ENCODE measurements at regions not wholly inside any gene's neighbourhood (a gene's known extent, or its start where the extent isn't known, plus 50 kb on each side); places are given as distances from the start of the nearest gene placed in this dataset.
"Not testable (repeated sequence)": the region's sequence is repeated elsewhere in the genome, so short reads cannot be mapped to it uniquely, and the experiment has no call there.

DNA sequence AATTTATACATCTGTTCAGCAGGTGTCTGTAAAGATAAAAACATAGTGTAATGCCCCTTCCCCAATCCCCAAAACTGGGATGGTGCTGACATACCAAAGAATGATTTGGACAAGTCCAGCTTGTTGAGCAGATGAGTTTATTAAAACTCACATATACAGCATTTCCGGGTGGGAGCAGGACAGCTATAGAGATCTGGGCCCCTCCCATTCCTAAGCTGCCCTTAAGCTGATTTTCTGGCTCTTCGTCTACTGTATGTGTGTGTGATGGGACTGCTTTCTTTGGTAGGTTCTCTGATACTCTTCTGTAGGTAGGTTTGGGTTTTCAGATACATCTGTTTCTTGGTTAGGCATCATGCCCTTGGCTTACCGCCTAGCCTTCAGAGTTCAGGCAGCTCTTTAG, 703.7 kb upstream of the PCDH10 start:
- H3K4me3 ChIP-seq = no peak overlapping the region
- no peaks in the 10 kb centered on the region for H3K27me3 ChIP-seq
- TF ChIP-seq, protein P1, sequence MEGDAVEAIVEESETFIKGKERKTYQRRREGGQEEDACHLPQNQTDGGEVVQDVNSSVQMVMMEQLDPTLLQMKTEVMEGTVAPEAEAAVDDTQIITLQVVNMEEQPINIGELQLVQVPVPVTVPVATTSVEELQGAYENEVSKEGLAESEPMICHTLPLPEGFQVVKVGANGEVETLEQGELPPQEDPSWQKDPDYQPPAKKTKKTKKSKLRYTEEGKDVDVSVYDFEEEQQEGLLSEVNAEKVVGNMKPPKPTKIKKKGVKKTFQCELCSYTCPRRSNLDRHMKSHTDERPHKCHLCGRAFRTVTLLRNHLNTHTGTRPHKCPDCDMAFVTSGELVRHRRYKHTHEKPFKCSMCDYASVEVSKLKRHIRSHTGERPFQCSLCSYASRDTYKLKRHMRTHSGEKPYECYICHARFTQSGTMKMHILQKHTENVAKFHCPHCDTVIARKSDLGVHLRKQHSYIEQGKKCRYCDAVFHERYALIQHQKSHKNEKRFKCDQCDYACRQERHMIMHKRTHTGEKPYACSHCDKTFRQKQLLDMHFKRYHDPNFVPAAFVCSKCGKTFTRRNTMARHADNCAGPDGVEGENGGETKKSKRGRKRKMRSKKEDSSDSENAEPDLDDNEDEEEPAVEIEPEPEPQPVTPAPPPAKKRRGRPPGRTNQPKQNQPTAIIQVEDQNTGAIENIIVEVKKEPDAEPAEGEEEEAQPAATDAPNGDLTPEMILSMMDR (IDR thresholded peaks at IDR 0.05) = no peak
- H3K4me1 ChIP-seq = no peaks in the 10 kb centered on the region
- H3K9me3 ChIP-seq = peaks cover 0 to 12% of the 10 kb centered on the region in 2 donors
- no peak overlapping the region for H3K27ac ChIP-seq
- no peaks in the 10 kb centered on the region for H3K36me3 ChIP-seq
- no peak for DNase-seq (ENCODE audit: low spot score)

DNA sequence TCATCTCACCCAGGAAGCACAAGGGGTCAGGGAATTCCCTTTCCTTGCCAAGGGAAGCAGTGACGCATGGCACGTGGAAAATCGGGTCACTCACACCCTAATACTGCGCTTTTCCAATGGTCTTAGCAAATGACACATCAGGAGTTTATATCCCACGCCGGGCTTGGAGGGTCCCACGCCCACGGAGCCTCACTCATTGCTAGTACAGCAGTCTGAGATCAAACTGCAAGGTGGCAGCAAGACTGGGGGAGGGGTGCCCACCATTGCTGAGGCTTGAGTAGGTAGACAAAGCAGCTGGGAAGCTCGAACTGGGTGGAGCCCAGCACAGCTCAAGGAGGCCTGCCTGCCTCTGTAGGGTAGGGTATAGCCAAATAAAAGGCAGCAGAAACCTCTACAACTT, 691.1 kb upstream of the PCDH10 start:
- not testable (repeated sequence) for H3K27me3 ChIP-seq; DNase-seq (ENCODE audit: low spot score); H3K4me1 ChIP-seq; H3K4me3 ChIP-seq; H3K9me3 ChIP-seq; H3K27ac ChIP-seq; H3K36me3 ChIP-seq

DNA sequence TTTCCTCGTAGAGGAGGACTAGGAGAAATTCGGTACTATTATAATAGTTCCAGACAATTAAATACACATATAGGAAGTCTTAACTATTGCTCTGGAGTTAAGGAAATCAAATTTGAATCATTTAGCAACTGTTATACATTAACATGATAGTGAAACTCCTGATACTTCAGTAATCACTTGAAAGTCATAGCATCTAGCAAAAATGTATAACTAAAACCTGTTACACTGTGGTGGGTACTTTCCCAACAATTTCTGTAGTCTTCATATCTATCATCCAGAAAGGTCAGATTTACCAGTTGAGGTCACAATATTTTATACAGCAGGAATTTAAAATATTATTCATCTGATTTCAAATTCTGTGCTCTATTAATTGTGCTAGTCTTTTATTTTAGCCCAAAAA, 669.6 kb upstream of the PCDH10 start:
- Histone ChIP-seq H3K9me3 (no peaks in the 10 kb centered on the region), H3K4me3 (no peak overlapping the region), H3K27me3 (no peaks in the 10 kb centered on the region), H3K27ac (no peak overlapping the region), H3K36me3 (no peaks in the 10 kb centered on the region), H3K4me1 (no peaks in the 10 kb centered on the region)
- no peak for DNase-seq (ENCODE audit: low spot score)
- TF ChIP-seq, protein P1 (IDR thresholded peaks at IDR 0.05) = no peak

DNA sequence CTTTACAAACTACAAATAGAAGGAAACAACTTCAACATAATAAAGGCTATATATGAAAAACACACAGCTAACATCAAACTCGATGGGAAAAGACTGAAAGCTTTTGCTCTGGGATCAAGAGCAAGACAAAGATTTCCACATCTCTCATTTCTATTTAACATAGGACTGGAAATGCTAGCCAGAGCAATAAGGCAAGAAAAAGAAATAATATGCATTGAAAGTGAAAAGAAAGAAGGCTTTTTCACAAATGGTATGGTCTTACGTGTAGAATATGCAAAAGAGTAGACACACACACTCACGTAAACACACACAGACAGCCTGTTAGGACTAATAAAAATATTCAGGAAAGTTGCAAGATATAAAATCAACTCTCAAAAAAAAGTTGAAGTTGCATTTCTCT, 660.5 kb upstream of the PCDH10 start:
- no peaks in the 10 kb centered on the region for H3K36me3 ChIP-seq
- H3K27ac ChIP-seq = no peak overlapping the region
- no peaks in the 10 kb centered on the region for H3K4me1 ChIP-seq
- TF ChIP-seq, protein P1 (IDR thresholded peaks at IDR 0.05) = no peak
- peaks cover 0 to 30% of the 10 kb centered on the region in 2 donors for H3K9me3 ChIP-seq
- no peak for DNase-seq (ENCODE audit: low spot score)
- H3K4me3 ChIP-seq = no peak overlapping the region
- no peaks in the 10 kb centered on the region for H3K27me3 ChIP-seq

DNA sequence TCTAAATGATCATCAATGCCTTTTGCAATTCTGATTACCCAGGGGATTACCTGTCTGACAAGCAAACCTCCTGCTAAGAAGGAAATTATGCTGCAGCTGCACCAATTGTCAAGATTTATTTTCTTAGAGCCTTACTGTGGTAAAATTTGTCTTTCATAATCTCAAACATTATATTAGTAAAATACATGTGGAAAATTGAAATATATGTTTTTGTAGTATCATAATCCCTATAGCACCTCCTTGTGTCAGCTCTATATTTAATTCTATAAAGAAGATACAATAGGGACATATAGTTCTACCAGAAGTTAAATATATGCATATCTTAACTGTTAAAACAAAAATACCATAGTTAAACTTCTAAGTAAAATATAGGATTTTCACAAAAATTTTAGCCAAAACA, 655.6 kb upstream of the PCDH10 start:
- Histone ChIP-seq H3K27ac (no peak overlapping the region), H3K27me3 (no peaks in the 10 kb centered on the region), H3K9me3 (peaks cover 0 to 15% of the 10 kb centered on the region in 2 donors), H3K36me3 (no peaks in the 10 kb centered on the region), H3K4me1 (no peaks in the 10 kb centered on the region), H3K4me3 (no peak overlapping the region)
- no peak for DNase-seq (ENCODE audit: low spot score)
- TF ChIP-seq, protein P1 (IDR thresholded peaks at IDR 0.05) = no peak

DNA sequence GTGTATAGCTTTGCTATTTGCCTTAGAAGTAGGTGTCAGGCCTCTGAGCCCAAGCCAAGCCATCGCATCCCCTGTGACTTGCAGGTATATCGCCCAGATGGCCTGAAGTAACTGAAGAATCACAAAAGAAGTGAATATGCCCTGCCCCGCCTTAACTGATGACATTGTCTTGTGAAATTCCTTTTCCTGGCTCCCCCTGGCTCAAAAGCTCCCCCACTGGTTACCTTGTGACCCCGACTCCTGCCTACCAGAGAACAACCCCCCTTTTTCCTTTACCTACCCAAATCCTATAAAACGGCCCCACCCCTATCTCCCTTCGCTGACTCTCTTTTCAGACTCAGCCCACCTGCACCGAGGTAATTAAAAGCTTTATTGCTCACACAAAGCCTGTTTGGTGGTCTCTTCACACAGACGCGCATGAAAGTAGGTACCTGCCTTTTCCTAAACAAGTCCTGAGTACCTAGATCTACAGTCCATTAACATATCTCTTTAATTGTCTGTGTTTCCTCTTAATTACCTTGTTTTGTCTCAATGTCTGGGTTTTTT, 653.8 kb upstream of the PCDH10 start:
- not testable (repeated sequence) for H3K9me3 ChIP-seq; H3K27me3 ChIP-seq; H3K36me3 ChIP-seq; H3K4me1 ChIP-seq; H3K4me3 ChIP-seq; DNase-seq (ENCODE audit: low spot score); H3K27ac ChIP-seq

DNA sequence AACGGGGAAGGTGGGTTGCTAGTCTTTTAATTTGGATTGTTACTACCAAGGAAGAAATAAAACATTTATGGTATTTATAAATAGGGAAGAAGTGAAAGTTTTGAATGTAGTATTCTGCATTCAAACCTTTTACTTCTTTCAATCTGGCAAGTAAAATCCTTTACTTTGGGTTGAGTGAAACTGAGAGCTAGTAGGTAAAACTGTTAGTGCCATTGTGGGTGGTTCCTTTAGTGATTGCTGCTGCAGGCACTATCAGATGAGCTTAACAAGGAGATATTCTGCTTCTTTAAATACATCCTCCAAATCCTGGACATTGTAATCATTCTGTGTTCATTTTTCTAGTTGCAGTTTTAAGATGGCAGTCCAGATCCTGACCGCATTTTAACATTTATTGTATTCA, 650.9 kb upstream of the PCDH10 start:
- Histone ChIP-seq H3K4me1 (no peaks in the 10 kb centered on the region), H3K27ac (no peak overlapping the region), H3K36me3 (no peaks in the 10 kb centered on the region), H3K9me3 (no peaks in the 10 kb centered on the region), H3K4me3 (no peak overlapping the region), H3K27me3 (no peaks in the 10 kb centered on the region)
- no peak for DNase-seq (ENCODE audit: low spot score)
- TF ChIP-seq, protein P1 (IDR thresholded peaks at IDR 0.05) = no peak

All from right atrium auricular region (tissue), 2 donors.